SK-N-SH (cell line): ENCODE measurements at regions not wholly inside any gene's neighbourhood (a gene's known extent, or its start where the extent isn't known, plus 50 kb on each side); places are given as distances from the start of the nearest gene placed in this dataset.

Experiments
- CTCF ChIA-PET: fragments of 300-600, 350-600 bp; formaldehyde crosslinking; extraction: SDS; loops from one replicate; lab custom pipeline; 2021; lab: Yijun Ruan, JAX
- POLR2A ChIA-PET: fragments of 350-600 bp; sonication (Branson Sonifier 250); formaldehyde crosslinking; extraction: SDS; loops from one replicate; lab custom pipeline; 2020; ENCODE audit warnings: antibody characterized with exemption, inconsistent platforms; lab: Yijun Ruan, JAX
- DNase-seq: peaks from one replicate; pipeline ENCODE4 v3.0.0; 2012
- H2AFZ ChIP-seq: fragments of 200-600 bp; sonication (generic); 2 replicates; pipeline ENCODE4 v1.8.1; 2016; ENCODE audit warnings: antibody characterized with exemption, mild to moderate bottlenecking, low read depth
- H3F3A ChIP-seq: fragments of 200-600 bp; sonication (generic); replicated peaks from 2 replicates; pipeline ENCODE3; 2016; ENCODE audit warnings: antibody characterized with exemption, mild to moderate bottlenecking; ENCODE audit not compliant: insufficient read depth
- H3K27ac ChIP-seq, 2 experiments: fragments of 200-500 bp in 1 of 2; fragments of 200-600 bp in 1 of 2; sonication (Bioruptor generic) in 1 of 2; sonication (generic), shearing (Covaris generic) in 1 of 2; 2 replicates each; pipeline versions ENCODE4 v1.5.1 to v1.6.1; 2014 to 2016; ENCODE audit warnings: low read depth in 2 of 2, inconsistent platforms in 1 of 2, low read length in 1 of 2, mild to moderate bottlenecking in 1 of 2, mixed read lengths in 1 of 2
- H3K27me3 ChIP-seq: fragments of 200-600 bp; sonication (generic), shearing (Covaris generic); 2 replicates; pipeline ENCODE4 v1.6.1; 2016; ENCODE audit warnings: mixed run types; ENCODE audit not compliant: insufficient read depth
- H3K36me3 ChIP-seq, 2 experiments: fragments of 200-500 bp in 1 of 2; fragments of 200-600 bp in 1 of 2; sonication (Bioruptor generic) in 1 of 2; sonication (generic) in 1 of 2; replicated peaks in 1 of 2; 2 replicates each; pipeline versions ENCODE3 to v1.5.1; 2014 to 2016; ENCODE audit warnings: low read length in 1 of 2, mild to moderate bottlenecking in 1 of 2; ENCODE audit not compliant: insufficient read depth in 2 of 2, control insufficient read depth in 1 of 2
- H3K4me1 ChIP-seq, 2 experiments: fragments of 200-500 bp in 1 of 2; fragments of 200-600 bp in 1 of 2; sonication (Bioruptor generic) in 1 of 2; sonication (generic), shearing (Covaris generic) in 1 of 2; 2 replicates each; pipeline versions ENCODE4 v1.5.1 to v1.6.1; 2014 to 2016; ENCODE audit warnings: low read depth in 1 of 2, low read length in 1 of 2, mixed run types in 1 of 2; ENCODE audit not compliant: insufficient read depth in 2 of 2, control insufficient read depth in 1 of 2
- H3K4me2 ChIP-seq: fragments of 200-600 bp; sonication (generic), shearing (Covaris generic); 2 replicates; pipeline ENCODE4 v1.6.1; 2017; ENCODE audit warnings: mixed run types
- H3K4me3 ChIP-seq, 2 experiments: fragments of 200-500 bp in 1 of 2; fragments of 200-600 bp in 1 of 2; sonication (Bioruptor generic) in 1 of 2; sonication (generic), shearing (Covaris generic) in 1 of 2; 2 replicates each; pipeline versions ENCODE4 v1.5.1 to v1.8.1; 2014 to 2016; ENCODE audit warnings: low read depth in 2 of 2, inconsistent platforms in 1 of 2, low read length in 1 of 2, mild to moderate bottlenecking in 1 of 2, mixed read lengths in 1 of 2, moderate library complexity in 1 of 2
- H3K79me2 ChIP-seq: fragments of 200-600 bp; sonication (generic); 2 replicates; pipeline ENCODE4 v1.8.1; 2017; ENCODE audit warnings: mild to moderate bottlenecking; ENCODE audit not compliant: insufficient read depth
- H3K9ac ChIP-seq: fragments of 200-600 bp; sonication (generic); 2 replicates; pipeline ENCODE4 v1.6.1; 2017; ENCODE audit warnings: mixed run types
- H3K9me2 ChIP-seq: fragments of 200-600 bp; sonication (generic); 2 replicates; pipeline ENCODE4 v1.6.1; 2017; ENCODE audit warnings: mixed run types
- H3K9me3 ChIP-seq: fragments of 200-600 bp; sonication (generic); 2 replicates; pipeline ENCODE4 v1.6.1; 2017; ENCODE audit warnings: mixed run types, mild to moderate bottlenecking, moderate library complexity
- H4K20me1 ChIP-seq: fragments of 200-600 bp; sonication (generic); 2 replicates; pipeline ENCODE4 v1.6.1; 2017; ENCODE audit warnings: mild to moderate bottlenecking, mixed run types; ENCODE audit not compliant: insufficient read depth
- CHD2 ChIP-seq: fragments of 150-350 bp; IDR thresholded peaks from 2 replicates; pipeline ENCODE4 v1.6.1; 2018; ENCODE audit warnings: low read length; ENCODE audit not compliant: partially characterized antibody
- ELF1 ChIP-seq: IDR thresholded peaks from 2 replicates; pipeline ENCODE4 v1.4.0; 2012
- EZH2phosphoT487 ChIP-seq: fragments of 200-600 bp; sonication (generic); IDR thresholded peaks from 2 replicates; pipeline ENCODE4 v1.6.1; 2017; ENCODE audit warnings: low read depth, mixed run types, mild to moderate bottlenecking, antibody characterized with exemption, moderate library complexity, borderline replicate concordance
- FOSL2 ChIP-seq: IDR thresholded peaks from 2 replicates; pipeline ENCODE4 v1.4.0; 2012; ENCODE audit warnings: low read depth, mild to moderate bottlenecking, moderate library complexity, borderline replicate concordance
- FOXJ3 ChIP-seq: sonication (generic); formaldehyde crosslinking; IDR thresholded peaks from 2 replicates; pipeline ENCODE4 v1.5.1; 2020; ENCODE audit warnings: mild to moderate bottlenecking, missing genetic modification reagents
- FOXM1 ChIP-seq: IDR thresholded peaks from 2 replicates; pipeline ENCODE4 v1.4.0; 2012; ENCODE audit warnings: low read depth, mild to moderate bottlenecking
- GABPA ChIP-seq: IDR thresholded peaks from 2 replicates; pipeline ENCODE4 v1.4.0; 2012; ENCODE audit warnings: low read depth, mild to moderate bottlenecking
- GATA2 ChIP-seq: sonication (generic); formaldehyde crosslinking; IDR thresholded peaks from 2 replicates; pipeline ENCODE4 v1.5.0; 2020; ENCODE audit warnings: mild to moderate bottlenecking, missing genetic modification reagents
- JUND ChIP-seq: IDR thresholded peaks from 2 replicates; pipeline ENCODE4 v1.4.0; 2012
- MEF2A ChIP-seq: IDR thresholded peaks from 2 replicates; pipeline ENCODE4 v1.4.0; 2012; ENCODE audit warnings: low read depth, borderline replicate concordance
- MXI1 ChIP-seq: IDR thresholded peaks from 2 replicates; pipeline ENCODE4 v1.6.1; 2012; ENCODE audit warnings: mild to moderate bottlenecking, low read depth, low read length, improper control_type of control experiment
- NRF1 ChIP-seq: IDR thresholded peaks from 2 replicates; pipeline ENCODE4 v1.6.1; 2012; ENCODE audit warnings: low read depth, mild to moderate bottlenecking, low read length
- POLR2AphosphoS5 ChIP-seq: IDR thresholded peaks from 2 replicates; pipeline ENCODE4 v1.6.1; 2012; ENCODE audit warnings: low read depth, low read length
- RAD21 ChIP-seq: IDR thresholded peaks from 2 replicates; pipeline ENCODE4 v1.6.1; 2012; ENCODE audit warnings: mild to moderate bottlenecking, low read length
- RCOR1 ChIP-seq: fragments of 150-350 bp; IDR thresholded peaks from 2 replicates; pipeline ENCODE4 v1.6.1; 2017; ENCODE audit warnings: antibody characterized with exemption, low read length
- REST ChIP-seq: IDR thresholded peaks from 2 replicates; pipeline ENCODE4 v1.6.1; 2012; ENCODE audit warnings: mild to moderate bottlenecking, low read depth, low read length, moderate library complexity
- RFX5 ChIP-seq: IDR thresholded peaks from 2 replicates; pipeline ENCODE4 v1.6.1; 2012; ENCODE audit warnings: mild to moderate bottlenecking, improper control_type of control experiment, low read length
- SIN3A ChIP-seq: IDR thresholded peaks from 2 replicates; pipeline ENCODE4 v1.6.1; 2012; ENCODE audit warnings: low read depth, mild to moderate bottlenecking, low read length, moderate library complexity, borderline replicate concordance
- TCF12 ChIP-seq: IDR thresholded peaks from 2 replicates; pipeline ENCODE4 v1.4.0; 2012
- USF1 ChIP-seq: IDR thresholded peaks from 2 replicates; pipeline ENCODE4 v1.4.0; 2012; ENCODE audit warnings: low read depth, borderline replicate concordance
- ZBTB33 ChIP-seq: IDR thresholded peaks from 2 replicates; pipeline ENCODE4 v1.4.0; 2012; ENCODE audit warnings: low read depth, borderline replicate concordance
- WGBS: methylation state at CpG from one replicate; pipeline ENCODE4 v1.1.6; 2017; ENCODE audit warnings: low lambda C conversion rate; 5-methylcytosine and 5-hydroxymethylcytosine counted together

GRCh38 chr9:118975736-118976135 lies 393.5 kb downstream of the BRINP1 start:
- ChIA-PET POLR2A (no interaction called here), CTCF (no interaction called here)
- Histone ChIP-seq H3K79me2 (no peaks in the 10 kb centered on the region), H3K36me3 (no peaks in the 10 kb centered on the region), H3K9me3 (no peaks in the 10 kb centered on the region; the same call in 1 of the 2 replicates), H3K27me3 (no peaks in the 10 kb centered on the region), H3F3A (no peaks in the 10 kb centered on the region), H3K4me3 (no peak overlapping the region), H3K9me2 (no peaks in the 10 kb centered on the region), H3K4me1 (no peaks in the 10 kb centered on the region), H2AFZ (no peak overlapping the region), H3K4me2 (no peak overlapping the region), H4K20me1 (no peaks in the 10 kb centered on the region), H3K9ac (no peak overlapping the region), H3K27ac (no peak overlapping the region)
- no peak for DNase-seq
- WGBS = 8% methylated on average over 1 of the region's 1 CpG
- TF ChIP-seq GATA2 (no peak), RFX5 (no peak), MXI1 (no peak), CHD2 (no peak), FOXM1 (no peak), FOXJ3 (CRISPR knock-in tag) (no peak), FOSL2 (no peak), EZH2phosphoT487 (no peak), REST (no peak), SIN3A (no peak), JUND (no peak), MEF2A (no peak)

- ChIA-PET POLR2A (no interaction called here), CTCF (no interaction called here)
- no peaks in the 10 kb centered on the region for H3K4me1 ChIP-seq
- H3K27ac ChIP-seq = no peak overlapping the region
- no peaks in the 10 kb centered on the region; the same call in 1 of the 2 replicates for H3K9me3 ChIP-seq
- no peaks in the 10 kb centered on the region for H3K36me3 ChIP-seq
- no peaks in the 10 kb centered on the region for H3K27me3 ChIP-seq
- no peaks in the 10 kb centered on the region for H3K79me2 ChIP-seq
- H3K9me2 ChIP-seq = no peaks in the 10 kb centered on the region
- no peak overlapping the region for H3K9ac ChIP-seq
- no peak for DNase-seq
- WGBS = 2% methylated on average over 2 of the region's 2 CpGs
- H2AFZ ChIP-seq = no peak overlapping the region
- no peaks in the 10 kb centered on the region for H3F3A ChIP-seq
- no peaks in the 10 kb centered on the region for H4K20me1 ChIP-seq
- H3K4me2 ChIP-seq = no peak overlapping the region
- H3K4me3 ChIP-seq = no peak overlapping the region
- TF ChIP-seq POLR2AphosphoS5 (no peak), GABPA (no peak), ELF1 (no peak), USF1 (no peak), RCOR1 (no peak), FOSL2 (no peak), JUND (no peak), SIN3A (no peak), MXI1 (no peak), RAD21 (no peak), ZBTB33 (no peak), NRF1 (no peak), TCF12 (no peak)
These were observed 393.1 kb downstream of the BRINP1 start for GRCh38 chr9:118976160-118976559.
